Liver (tissue), 3 donors: ENCODE measurements at regions not wholly inside any gene's neighbourhood (a gene's known extent, or its start where the extent isn't known, plus 50 kb on each side); places are given as distances from the start of the nearest gene placed in this dataset.

Experiments
- CTCF ChIP-seq: fragments of 150-350 bp; IDR thresholded peaks from 2 replicates; pipeline ENCODE4 v1.5.1; 2017; ENCODE audit warnings: improper control_type of control experiment, low read depth, low read length; ENCODE audit not compliant: missing input control
- EGR1 ChIP-seq, 2 donors: IDR thresholded peaks; 2 replicates each; pipeline ENCODE4 v1.6.1; 2016 to 2018; ENCODE audit warnings: antibody characterized with exemption in 2 of 2, low read depth in 2 of 2
- FOXA1 ChIP-seq: IDR thresholded peaks from 2 replicates; pipeline ENCODE4 v1.6.1; 2016; ENCODE audit warnings: antibody characterized with exemption
- GABPA ChIP-seq, 2 donors: IDR thresholded peaks in 1 of 2; conservative IDR thresholded peaks in 1 of 2; 2 replicates each; pipeline ENCODE4 v1.6.1; 2016; ENCODE audit warnings: antibody characterized with exemption in 2 of 2, mild to moderate bottlenecking in 1 of 2, moderate library complexity in 1 of 2
- ZBTB33 ChIP-seq: IDR thresholded peaks from 2 replicates; pipeline ENCODE4 v1.6.1; 2016; ENCODE audit warnings: antibody characterized with exemption
- donor health status: healthy.
- donor health status: healthy.

- TF ChIP-seq CTCF (no peak), GABPA (IDR thresholded peaks at IDR 0.05 in 1 of 2, conservative IDR thresholded peaks at IDR 0.05 in 1 of 2) (no peak), FOXA1 (no peak), ZBTB33 (no peak), EGR1 (IDR thresholded peaks at IDR 0.05; ENCODE audit: low read depth in 2 of 2) (no peak)
These were observed 321.5 kb upstream of the FAM78B start for GRCh38 chr1:166488327-166488726.
